HG03342 (cell line): ENCODE measurements at regions not wholly inside any gene's neighbourhood (a gene's known extent, or its start where the extent isn't known, plus 50 kb on each side); places are given as distances from the start of the nearest gene placed in this dataset.
"Not testable (repeated sequence)": the region's sequence is repeated elsewhere in the genome, so short reads cannot be mapped to it uniquely, and the experiment has no call there.

ENCODE experiments used
- ATAC-seq: cut with Tn5 transposase; IDR thresholded peaks from one replicate; pipeline ENCODE4 v1.9.1; 2021; ENCODE audit warnings: mild to moderate bottlenecking, moderate library complexity; ENCODE audit not compliant: unreplicated experiment

DNA sequence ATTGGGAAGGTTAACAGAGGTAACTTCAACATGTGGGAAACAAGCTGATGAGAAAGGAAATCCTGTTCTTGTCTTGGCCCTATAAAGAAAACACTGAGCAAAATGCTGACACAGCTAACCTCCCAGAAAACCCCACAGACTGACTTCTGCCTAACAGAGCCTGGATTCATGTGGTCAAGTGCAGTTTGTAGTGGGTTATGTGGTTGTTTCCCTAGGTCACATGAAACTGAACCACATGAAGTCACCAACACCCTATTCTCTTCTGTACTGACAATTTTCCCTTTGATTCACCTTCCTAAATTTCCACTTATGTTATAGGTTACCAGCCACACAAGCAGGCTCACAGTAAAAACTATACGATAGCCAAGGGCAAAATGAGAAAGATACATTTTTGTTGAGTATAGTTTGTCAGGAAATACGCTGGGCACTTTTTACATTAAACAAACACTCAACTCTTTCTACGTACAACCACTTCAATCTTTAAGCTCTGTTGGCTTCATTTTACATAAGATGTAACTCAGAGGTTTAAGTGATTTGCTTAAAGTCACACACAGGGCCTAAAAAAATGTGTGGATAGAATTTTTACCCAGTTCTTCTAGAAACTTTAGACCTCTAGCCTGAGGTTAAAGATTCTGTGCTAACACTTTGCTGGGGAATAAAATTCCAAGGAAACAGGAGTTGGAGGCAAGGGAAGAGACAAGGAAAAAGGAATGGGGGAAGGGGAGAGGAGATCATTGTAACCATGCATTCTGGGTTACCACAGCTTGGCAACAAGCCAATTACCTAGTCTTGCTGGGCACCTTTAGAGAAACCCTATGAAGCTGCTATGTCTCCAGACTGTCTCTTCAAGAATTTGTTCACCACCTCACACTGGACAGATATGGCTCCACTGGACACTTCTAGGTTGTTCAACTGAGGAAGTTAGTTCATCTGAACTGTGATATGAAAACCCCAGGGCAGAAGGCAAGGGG lies 601.6 kb upstream of the USP24 start:
- ATAC-seq, result no peak

DNA sequence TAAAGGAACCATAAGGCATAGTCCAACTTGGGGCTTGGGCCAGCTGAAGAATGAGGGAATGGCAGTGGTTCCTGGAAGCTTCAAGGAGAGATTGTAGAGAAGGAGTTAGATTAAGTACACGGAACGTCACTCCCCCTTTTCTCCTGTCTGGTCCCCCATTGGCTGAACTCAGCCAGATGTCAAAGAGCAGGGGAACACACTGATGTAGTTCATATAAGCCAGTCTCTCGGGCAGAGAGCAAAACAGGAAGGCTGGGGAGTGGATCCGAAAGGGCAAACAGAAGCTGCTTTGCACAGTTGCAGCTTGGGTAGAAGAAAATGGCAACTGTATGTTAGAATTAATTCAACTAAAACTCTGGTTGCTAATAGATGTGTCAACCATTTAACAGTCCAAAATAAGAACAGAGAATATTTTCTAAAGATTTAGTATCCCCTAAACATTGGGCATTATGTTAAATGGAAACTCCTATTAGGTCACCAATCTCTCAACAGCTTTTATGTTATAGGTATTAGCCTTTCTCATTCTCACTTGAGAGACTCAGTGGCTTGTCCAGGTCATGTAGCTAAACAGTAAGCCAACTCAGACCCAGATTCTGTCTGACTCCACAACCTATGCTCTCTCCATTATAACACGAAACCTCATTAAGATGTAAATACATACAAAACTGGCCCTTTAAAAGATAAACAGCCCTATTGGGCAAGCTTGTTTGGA lies 600.7 kb upstream of the USP24 start:
- ATAC-seq, result no peak

DNA sequence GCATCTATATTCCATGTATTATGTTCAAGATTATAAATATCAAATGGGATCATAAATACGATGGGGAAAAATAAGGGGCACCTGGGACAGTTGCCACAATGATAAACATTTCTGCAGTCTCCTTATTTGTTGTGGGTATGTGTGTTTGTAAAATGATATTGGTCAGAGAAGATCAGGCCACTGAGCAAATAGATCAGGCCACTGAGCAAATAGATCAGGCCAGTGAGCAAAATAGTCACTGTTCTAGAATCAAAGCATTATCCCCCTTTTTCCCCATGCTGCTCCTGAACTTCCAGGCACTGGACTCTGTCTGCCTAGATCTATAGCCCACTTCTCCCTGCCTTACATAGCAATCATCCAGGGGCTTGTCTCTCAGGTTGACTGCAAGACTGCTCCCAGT lies 599.8 kb upstream of the USP24 start:
- ATAC-seq, result no peak

GRCh38 chr1:55813618-55814017 lies 598.5 kb upstream of the USP24 start:
- no peak for ATAC-seq

DNA sequence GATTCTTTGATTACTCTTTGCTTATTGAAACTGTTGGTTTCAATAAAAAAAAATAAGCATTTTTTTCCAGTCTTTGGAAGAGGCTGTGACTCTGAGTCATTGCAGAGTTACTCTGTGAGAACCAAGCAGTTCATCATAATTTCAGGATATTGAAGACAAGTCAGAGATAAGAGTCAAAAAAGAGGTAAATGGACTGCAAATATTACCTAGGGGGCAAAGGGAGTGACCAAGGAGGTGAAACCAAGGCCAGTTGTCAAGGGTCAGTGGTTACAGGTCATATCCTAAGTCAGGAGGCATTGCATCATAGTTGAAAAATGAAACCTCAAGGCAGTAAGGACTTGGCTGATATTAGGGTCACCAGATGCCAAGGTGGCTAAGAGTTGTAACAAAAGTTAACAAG lies 597.1 kb upstream of the USP24 start:
- ATAC-seq, result no peak

DNA sequence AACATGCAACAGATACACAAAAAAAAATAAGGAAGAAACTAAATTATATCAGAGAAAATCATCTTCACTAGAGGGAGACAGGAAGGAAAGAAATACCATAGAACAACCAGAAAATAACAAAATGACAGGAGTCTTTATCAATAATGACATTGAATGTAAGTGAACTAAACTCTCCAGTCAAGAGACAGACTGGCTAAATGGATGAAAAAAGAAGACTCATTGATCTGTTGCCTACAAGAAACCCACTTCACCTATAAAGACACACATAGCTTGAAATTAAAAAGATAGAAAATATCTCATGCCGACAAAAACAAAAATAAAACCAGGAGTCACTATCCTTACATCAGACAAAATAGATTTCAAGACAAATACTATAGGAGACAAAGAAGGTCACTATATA lies 593.1 kb upstream of the USP24 start:
- no peak for ATAC-seq

DNA sequence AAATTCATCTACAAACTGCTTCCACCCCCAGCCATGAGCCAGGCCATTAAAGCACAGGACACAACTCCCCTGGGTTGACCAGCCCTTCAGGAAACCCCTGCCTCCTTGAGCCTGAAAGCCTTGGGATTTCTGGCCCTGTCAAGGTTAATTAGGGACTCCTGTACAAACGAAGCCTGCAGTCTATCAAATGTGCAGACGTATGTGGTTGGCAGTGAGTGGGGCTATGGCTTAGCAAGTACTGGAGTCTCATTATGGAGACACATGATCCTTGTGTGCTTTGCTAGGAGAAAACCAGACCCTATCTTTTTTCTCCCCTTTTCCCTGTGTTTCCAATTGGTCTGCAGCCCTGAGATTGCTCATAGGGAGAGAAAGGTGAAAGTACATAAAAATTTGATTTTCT lies 588.3 kb upstream of the USP24 start:
- ATAC-seq, result no peak

DNA sequence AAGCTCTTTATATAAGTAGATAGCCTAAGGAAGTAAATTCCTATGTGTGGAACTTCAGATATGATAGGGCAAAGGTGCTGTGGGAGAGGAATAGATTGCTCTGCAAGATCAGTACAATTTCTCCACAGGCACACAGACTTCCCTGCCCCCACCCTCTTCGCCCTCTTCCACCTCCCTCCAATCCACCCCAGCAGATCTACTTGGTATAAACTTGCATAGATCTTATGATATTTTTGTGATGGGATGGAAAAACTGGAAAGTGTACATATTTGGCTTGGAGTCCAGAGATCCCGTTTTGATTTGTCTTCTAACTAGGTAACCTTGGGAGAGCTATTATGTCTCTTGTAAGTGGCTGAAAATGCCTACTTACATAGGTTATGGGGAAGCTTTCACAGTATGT lies 586.3 kb upstream of the USP24 start:
- no peak for ATAC-seq

- no peak for ATAC-seq
Measured at GRCh38 chr1:55800503-55800902, 585.3 kb upstream of the USP24 start.

- no peak for ATAC-seq
Measured at GRCh38 chr1:55793856-55794255, 578.7 kb upstream of the USP24 start.

DNA sequence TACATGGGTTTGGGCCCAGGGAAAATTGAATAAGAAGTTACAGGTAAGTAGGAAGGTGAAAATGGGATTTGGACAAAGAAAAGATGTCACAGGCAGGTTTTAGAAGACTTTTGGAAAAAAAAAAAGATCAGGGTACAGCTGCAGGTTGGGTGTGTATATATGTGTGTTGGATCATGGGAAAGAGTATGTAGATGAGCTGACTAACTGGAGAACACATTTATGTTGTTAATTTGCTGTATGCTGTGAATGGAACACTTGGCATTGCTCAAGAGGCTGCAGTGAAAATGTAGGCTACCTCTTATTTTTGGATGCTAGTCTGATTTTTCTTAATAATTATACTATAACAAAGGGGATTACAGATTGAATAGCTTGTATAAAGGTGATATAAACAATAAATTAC lies 577.7 kb upstream of the USP24 start:
- ATAC-seq, result no peak

DNA sequence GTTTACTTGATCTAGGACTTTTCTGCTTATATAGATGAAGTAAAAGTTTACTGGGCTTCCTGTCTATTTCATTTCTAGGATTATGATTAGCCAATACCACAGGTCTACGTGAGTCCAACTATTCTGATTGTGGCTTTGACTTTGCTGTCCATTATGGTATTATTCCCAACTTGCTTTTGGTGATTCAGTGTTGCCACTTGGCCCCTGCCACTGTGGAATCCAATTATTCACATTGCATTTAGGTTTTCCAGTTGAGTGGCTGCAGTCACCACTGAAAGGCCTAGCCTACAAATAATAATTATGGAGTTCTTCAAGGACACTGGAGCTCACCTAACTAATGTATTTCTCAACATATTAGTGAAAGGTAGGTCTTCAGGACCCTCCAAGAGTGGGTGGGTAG lies 574.3 kb upstream of the USP24 start:
- ATAC-seq, result no peak

GRCh38 chr1:55786396-55786795 lies 571.2 kb upstream of the USP24 start:
- ATAC-seq, result no peak

DNA sequence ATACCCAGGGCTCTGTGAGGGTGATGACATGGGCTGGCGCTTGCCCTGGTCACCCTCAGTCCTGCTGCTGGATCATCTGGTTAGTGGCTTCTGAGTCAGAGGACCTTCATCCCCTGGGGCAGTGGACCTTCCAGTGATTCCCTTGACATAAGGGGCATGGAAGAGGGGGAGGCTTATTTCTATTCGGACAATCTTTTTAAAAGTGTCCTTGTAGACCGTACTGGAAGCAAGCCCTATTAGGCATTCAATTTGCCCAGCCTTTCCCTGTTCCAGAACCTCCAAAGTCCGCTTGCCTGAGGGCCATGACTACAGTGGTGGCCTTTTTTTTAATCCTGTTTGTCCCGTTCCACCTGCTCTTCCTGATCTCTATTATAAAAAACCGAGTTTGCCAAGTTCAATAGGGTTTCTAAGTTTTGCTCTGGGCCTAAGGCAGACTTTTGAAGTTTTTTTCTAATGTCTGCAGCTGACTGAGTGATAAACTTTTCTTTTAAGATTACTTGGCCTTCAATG lies 569.8 kb upstream of the USP24 start:
- ATAC-seq, result not testable (repeated sequence)

DNA sequence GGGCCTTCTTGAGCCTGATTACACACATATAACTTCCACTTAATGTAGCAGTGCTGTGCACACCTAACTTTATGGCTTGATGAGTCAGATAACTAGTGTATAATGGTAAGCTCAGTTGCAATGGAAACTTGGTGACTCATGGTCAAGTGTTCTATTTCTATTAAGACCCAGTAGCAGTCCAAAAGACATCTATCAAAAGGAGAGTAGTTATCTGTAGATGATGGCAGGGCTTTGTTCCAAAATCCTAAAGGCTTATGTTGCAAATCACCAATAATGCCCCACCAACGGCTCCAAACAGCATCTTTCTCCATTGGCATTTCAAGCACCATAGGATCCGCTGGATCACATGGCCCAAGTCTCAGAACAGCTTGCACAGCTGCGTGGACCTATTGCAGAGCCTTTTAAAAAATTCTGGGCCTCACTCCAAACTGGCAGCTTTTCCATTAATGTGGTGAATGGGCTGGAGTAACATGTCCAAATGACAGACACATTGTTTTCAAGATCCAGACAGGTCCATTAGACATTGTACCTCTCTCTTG lies 566.8 kb upstream of the USP24 start:
- no peak for ATAC-seq

GRCh38 chr1:55781003-55781402 lies 565.8 kb upstream of the USP24 start:
- ATAC-seq, result no peak

GRCh38 chr1:55777545-55777944 lies 562.4 kb upstream of the USP24 start:
- ATAC-seq, result no peak

DNA sequence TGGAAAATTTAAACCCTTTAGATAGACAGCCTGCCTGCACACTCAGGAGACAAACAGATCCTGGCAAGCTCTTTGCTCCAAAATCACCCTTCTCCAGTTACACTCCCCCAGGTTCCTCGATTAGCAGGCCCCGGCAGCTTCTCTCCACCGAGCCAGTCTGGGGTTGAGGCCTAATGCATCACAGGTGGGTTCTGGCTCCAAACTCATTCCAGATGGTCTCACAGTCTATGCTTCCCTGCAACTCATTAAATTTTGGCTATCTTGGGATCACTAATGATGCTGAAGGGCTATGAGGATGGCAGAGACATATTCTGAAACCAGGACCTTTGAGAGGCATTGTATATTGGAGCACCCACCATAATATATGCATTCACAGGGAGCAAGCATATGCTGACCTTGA lies 559.8 kb upstream of the USP24 start:
- ATAC-seq, result no peak

DNA sequence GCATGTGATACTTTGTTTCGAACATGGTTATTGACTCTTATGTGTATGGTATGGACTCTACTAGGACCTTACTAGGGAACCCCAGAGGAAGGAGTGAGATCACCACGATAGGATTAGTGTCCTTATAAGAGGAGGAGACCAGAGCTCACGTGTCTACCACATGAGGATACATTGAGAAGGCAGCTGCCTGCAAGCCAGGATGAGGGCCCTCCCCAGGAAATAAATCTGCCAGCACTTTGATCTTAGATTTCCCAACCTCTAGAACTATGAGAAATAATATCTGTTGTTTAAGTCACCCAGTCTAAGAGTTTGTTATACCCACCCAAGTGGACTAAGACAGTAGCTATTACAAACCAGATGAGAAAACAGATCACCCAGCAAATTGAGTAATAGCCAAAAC lies 559.3 kb upstream of the USP24 start:
- no peak for ATAC-seq

GRCh38 chr1:55773211-55773940 lies 558.2 kb upstream of the USP24 start:
- no peak for ATAC-seq

DNA sequence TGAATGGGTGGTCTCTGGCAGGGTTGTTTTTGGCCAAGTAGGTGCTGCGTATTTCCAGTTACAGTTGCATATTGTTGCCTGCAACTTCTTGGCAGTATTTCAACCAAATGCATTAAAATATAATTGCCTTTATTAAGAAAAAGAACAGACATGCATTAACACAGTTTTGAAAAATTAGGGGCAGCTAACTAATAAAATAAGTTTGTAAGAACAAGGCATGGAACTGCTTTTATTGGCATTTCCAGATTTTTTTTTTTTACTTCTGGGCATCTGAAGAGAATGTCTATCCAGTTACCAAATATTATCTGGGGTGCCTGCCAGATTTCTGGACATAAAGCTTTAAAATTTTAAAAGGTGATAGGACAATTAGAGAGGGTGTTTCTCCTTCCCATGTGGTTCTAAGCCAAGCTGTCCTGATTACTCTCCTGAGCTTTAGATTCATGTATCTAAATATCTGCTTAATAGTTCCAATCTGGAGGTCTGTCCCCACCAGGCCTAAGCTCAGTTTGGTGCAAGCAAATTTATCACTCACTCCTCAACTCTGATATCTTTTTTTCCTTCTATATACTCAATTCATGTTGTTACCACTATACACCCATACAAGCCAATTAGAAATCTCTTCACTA lies 553.3 kb upstream of the USP24 start:
- ATAC-seq, result no peak
